ENCODE measurements at regions not wholly inside any gene's neighbourhood (a gene's known extent, or its start where the extent isn't known, plus 50 kb on each side); places are given as distances from the start of the nearest gene placed in this dataset.

- TF ChIP-seq GATA2 (IDR thresholded peaks at IDR 0.05; ENCODE audit: low read depth, low read length) (no peak), GATA3 (IDR thresholded peaks at IDR 0.05; ENCODE audit: low read depth, low read length) (no peak)
Observed at GRCh38 chr4:127224556-127224955, 408.2 kb upstream of the INTU start.

Measured in SH-SY5Y (cell line).